HepG2 (cell line): ENCODE measurements at regions not wholly inside any gene's neighbourhood (a gene's known extent, or its start where the extent isn't known, plus 50 kb on each side); places are given as distances from the start of the nearest gene placed in this dataset.

Experiments
- BCL6 ChIP-seq: IDR thresholded peaks from 2 replicates; pipeline ENCODE4 v1.6.1; 2016; ENCODE audit warnings: missing genetic modification reagents, missing compliant biosample characterization
- GPBP1L1 ChIP-seq: sonication (generic); formaldehyde crosslinking; IDR thresholded peaks from 2 replicates; pipeline ENCODE4 v1.5.0; 2020; ENCODE audit warnings: mild to moderate bottlenecking, missing genetic modification reagents
- MTERF4 ChIP-seq: sonication (generic); formaldehyde crosslinking; IDR thresholded peaks from 2 replicates; pipeline ENCODE4 v1.8.0; 2023; ENCODE audit warnings: mild to moderate bottlenecking, missing genetic modification reagents
- NR1H2 ChIP-seq: sonication (generic); formaldehyde crosslinking; IDR thresholded peaks from 2 replicates; pipeline ENCODE4 v1.8.1; 2022; ENCODE audit warnings: low read depth, missing genetic modification reagents, borderline replicate concordance
- SMC3 ChIP-seq: IDR thresholded peaks from 2 replicates; pipeline ENCODE4 v1.6.1; 2011; ENCODE audit warnings: low read length, improper control_type of control experiment
- SOX5 ChIP-seq: IDR thresholded peaks from 2 replicates; pipeline ENCODE4 v1.6.1; 2016; ENCODE audit warnings: borderline replicate concordance
- SYNCRIP ChIP-seq: fragments of 200-400 bp; formaldehyde crosslinking; IDR thresholded peaks from 2 replicates; pipeline ENCODE4 v1.6.1; 2018; ENCODE audit warnings: mild to moderate bottlenecking, low read depth, low read length; ENCODE audit not compliant: insufficient read depth
- ZNF281 ChIP-seq: sonication (generic); formaldehyde crosslinking; IDR thresholded peaks from 2 replicates; pipeline ENCODE4 v1.4.0; 2020; ENCODE audit warnings: missing genetic modification reagents, borderline replicate concordance
- ZNF337 ChIP-seq: sonication (generic); formaldehyde crosslinking; IDR thresholded peaks from 2 replicates; pipeline ENCODE4 v1.5.1; 2020; ENCODE audit warnings: missing genetic modification reagents, low read depth, mild to moderate bottlenecking, borderline replicate concordance
- ZSCAN25 ChIP-seq: sonication (generic); formaldehyde crosslinking; IDR thresholded peaks from 2 replicates; pipeline ENCODE4 v1.8.0; 2022; ENCODE audit warnings: mild to moderate bottlenecking, missing genetic modification reagents

GRCh38 chr6:21802175-21802822 is 208.7 kb downstream of the SOX4 start (continued):
- TF ChIP-seq SYNCRIP (no peak), SMC3 (no peak), ZSCAN25 (CRISPR knock-in tag) (no peak), NR1H2 (CRISPR knock-in tag) (no peak), ZNF337 (CRISPR knock-in tag) (no peak), SOX5 (CRISPR knock-in tag) (no peak), BCL6 (CRISPR knock-in tag) (no peak), MTERF4 (no peak), ZNF281 (CRISPR knock-in tag) (no peak), GPBP1L1 (CRISPR knock-in tag) (no peak)
